D341Med (cell line): ENCODE measurements at regions not wholly inside any gene's neighbourhood (a gene's known extent, or its start where the extent isn't known, plus 50 kb on each side); places are given as distances from the start of the nearest gene placed in this dataset.
"Not testable (repeated sequence)": the region's sequence is repeated elsewhere in the genome, so short reads cannot be mapped to it uniquely, and the experiment has no call there.

ENCODE experiments used
- DNase-seq: peaks from one replicate; pipeline ENCODE4 v3.0.0; 2012; ENCODE audit warnings: low spot score

GRCh38 chr12:66733321-66733720, 54.4 kb upstream of the GRIP1 start:
- DNase-seq: no peak

GRCh38 chr12:66733839-66734238, 55.0 kb upstream of the GRIP1 start:
- DNase-seq: no peak

- DNase-seq: no peak
Measured at GRCh38 chr12:66735275-66735674, 56.4 kb upstream of the GRIP1 start.

GRCh38 chr12:66736931-66737330, 58.1 kb upstream of the GRIP1 start:
- DNase-seq: no peak

- DNase-seq: no peak
Measured at GRCh38 chr12:66739266-66739665, 60.4 kb upstream of the GRIP1 start.

- DNase-seq: no peak
Measured at GRCh38 chr12:66739940-66740651, 61.2 kb upstream of the GRIP1 start.

- DNase-seq: no peak
Measured at GRCh38 chr12:66740732-66741131, 61.9 kb upstream of the GRIP1 start.

- no peak for DNase-seq
Measured at GRCh38 chr12:66741919-66742318, 63.0 kb upstream of the GRIP1 start.

GRCh38 chr12:66742508-66743367, 63.9 kb upstream of the GRIP1 start:
- DNase-seq: no peak

- DNase-seq: no peak
Measured at GRCh38 chr12:66744461-66744860, 65.6 kb upstream of the GRIP1 start.

- DNase-seq: no peak
Measured at GRCh38 chr12:66744956-66745383, 66.1 kb upstream of the GRIP1 start.

- DNase-seq: no peak
Measured at GRCh38 chr12:66746489-66747201, 67.8 kb upstream of the GRIP1 start.

GRCh38 chr12:66751432-66752113, 72.7 kb upstream of the GRIP1 start:
- DNase-seq: no peak

- no peak for DNase-seq
Measured at GRCh38 chr12:66753810-66754209, 74.9 kb upstream of the GRIP1 start.

GRCh38 chr12:66755727-66756395, 77.0 kb upstream of the GRIP1 start:
- DNase-seq: no peak

- DNase-seq: no peak
Measured at GRCh38 chr12:66756631-66757030, 77.8 kb upstream of the GRIP1 start.

- not testable (repeated sequence) for DNase-seq
Measured at GRCh38 chr12:66760122-66760521, 81.2 kb upstream of the GRIP1 start.

GRCh38 chr12:66763467-66763866, 84.6 kb upstream of the GRIP1 start:
- no peak for DNase-seq

- DNase-seq: no peak
Measured at GRCh38 chr12:66765204-66765603, 86.3 kb upstream of the GRIP1 start.

GRCh38 chr12:66767536-66767935, 88.7 kb upstream of the GRIP1 start:
- no peak for DNase-seq

GRCh38 chr12:66768293-66768692, 89.4 kb upstream of the GRIP1 start:
- DNase-seq: no peak

GRCh38 chr12:66774929-66775328, 96.1 kb upstream of the GRIP1 start:
- DNase-seq: no peak
